PC-9 (cell line): ENCODE measurements at regions not wholly inside any gene's neighbourhood (a gene's known extent, or its start where the extent isn't known, plus 50 kb on each side); places are given as distances from the start of the nearest gene placed in this dataset.

ENCODE experiments used
- BruUV-seq: library from RNA; stranded (reverse); fragments of 400-500 nt; replicated peaks from 2 replicates; lab custom pipeline; 2021; lab: Mats Ljungman, UMichigan
- CTCF ChIA-PET: fragments of 300-600 bp; sonication (Branson Sonifier 250); formaldehyde crosslinking; loops from one replicate; lab custom pipeline; 2022; ENCODE audit warnings: antibody characterized with exemption; lab: Charles Lee
- POLR2A ChIA-PET: fragments of 300-600 bp; sonication (Branson Sonifier 250); formaldehyde crosslinking; loops from one replicate; lab custom pipeline; 2022; ENCODE audit warnings: antibody characterized with exemption; ENCODE audit not compliant: unreplicated experiment; lab: Charles Lee
- DNase-seq, 2 experiments: peaks; one replicate each; pipeline versions ENCODE4 v3.0.0 to v3.0.0-alpha.2; 2015 to 2022; ENCODE audit warnings: mixed read lengths in 1 of 2
- H2AFZ ChIP-seq: fragments of 200-600 bp; sonication (generic); 2 replicates; pipeline ENCODE4 v1.8.1; 2017; ENCODE audit warnings: antibody characterized with exemption
- H3F3A ChIP-seq: fragments of 200-600 bp; sonication (generic); 2 replicates; pipeline ENCODE4 v1.8.1; 2017; ENCODE audit warnings: antibody characterized with exemption, mild to moderate bottlenecking, low read depth; ENCODE audit not compliant: insufficient read depth
- H3K27ac ChIP-seq: fragments of 200-600 bp; sonication (generic); 2 replicates; pipeline ENCODE4 v1.6.1; 2016; ENCODE audit warnings: mixed run types
- H3K27me3 ChIP-seq: fragments of 200-600 bp; sonication (generic); 2 replicates; pipeline ENCODE4 v1.6.1; 2016; ENCODE audit warnings: low read depth, mixed run types; ENCODE audit not compliant: insufficient read depth
- H3K36me3 ChIP-seq: fragments of 200-600 bp; sonication (generic); 2 replicates; pipeline ENCODE4 v1.6.1; 2016; ENCODE audit warnings: low read depth, mixed run types
- H3K4me1 ChIP-seq: fragments of 200-600 bp; sonication (generic); replicated peaks from 2 replicates; pipeline ENCODE4 v1.6.1; 2016; ENCODE audit warnings: mixed run types; ENCODE audit not compliant: insufficient read depth
- H3K4me2 ChIP-seq: fragments of 200-600 bp; sonication (generic); 2 replicates; pipeline ENCODE4 v1.6.1; 2017; ENCODE audit warnings: mixed run types
- H3K4me3 ChIP-seq: fragments of 200-600 bp; sonication (generic); 2 replicates; pipeline ENCODE4 v1.6.1; 2016; ENCODE audit warnings: mixed run types
- H3K79me2 ChIP-seq: fragments of 200-600 bp; sonication (generic); 2 replicates; pipeline ENCODE4 v1.6.1; 2017; ENCODE audit warnings: low read depth, mixed run types
- H3K9me2 ChIP-seq: fragments of 200-600 bp; sonication (generic); 2 replicates; pipeline ENCODE4 v1.8.1; 2017; ENCODE audit warnings: mild to moderate bottlenecking; ENCODE audit not compliant: insufficient read depth
- H3K9me3 ChIP-seq: fragments of 200-600 bp; sonication (generic); 2 replicates; pipeline ENCODE4 v1.8.1; 2016; ENCODE audit warnings: low read depth; ENCODE audit not compliant: insufficient read depth
- H4K20me1 ChIP-seq: fragments of 200-600 bp; sonication (generic); 2 replicates; pipeline ENCODE4 v1.8.1; 2017; ENCODE audit not compliant: insufficient read depth
- EZH2 ChIP-seq: fragments of 200-600 bp; sonication (generic); IDR thresholded peaks from 2 replicates; pipeline ENCODE4 v1.8.0; 2017; ENCODE audit warnings: antibody characterized with exemption, low read depth
- intact Hi-C: fragments of 100-400 bp; cut with micrococcal nuclease; formaldehyde crosslinking; loops from one replicate; pipeline ENCODE4 v1.10.0; 2022; ENCODE audit not compliant: unreplicated experiment
- TF ChIP-seq, protein P1 (sequence below): fragments of 200-600 bp; sonication (generic); conservative IDR thresholded peaks from 2 replicates; pipeline ENCODE4 v1.6.1; 2017; ENCODE audit warnings: mixed run types, antibody characterized with exemption, mild to moderate bottlenecking, moderate library complexity

- no peak overlapping the region for H3K27ac ChIP-seq
- ChIA-PET POLR2A (no interaction called here), CTCF (no interaction called here)
- H3K36me3 ChIP-seq, result no peaks in the 10 kb centered on the region
- no TSS peak for BruUV-seq
- H3F3A ChIP-seq, result no peaks in the 10 kb centered on the region
- H3K9me3 ChIP-seq, result 0 out of 2 replicates have a peak, but pooled peaks cover 6% of the 10 kb centered on the region
- intact Hi-C loops, result no loop called here
- no peaks in the 10 kb centered on the region for H3K9me2 ChIP-seq
- no peak overlapping the region for H3K4me2 ChIP-seq
- no peaks in the 10 kb centered on the region for H4K20me1 ChIP-seq
- no peak overlapping the region for H3K4me3 ChIP-seq
- TF ChIP-seq, protein P1, sequence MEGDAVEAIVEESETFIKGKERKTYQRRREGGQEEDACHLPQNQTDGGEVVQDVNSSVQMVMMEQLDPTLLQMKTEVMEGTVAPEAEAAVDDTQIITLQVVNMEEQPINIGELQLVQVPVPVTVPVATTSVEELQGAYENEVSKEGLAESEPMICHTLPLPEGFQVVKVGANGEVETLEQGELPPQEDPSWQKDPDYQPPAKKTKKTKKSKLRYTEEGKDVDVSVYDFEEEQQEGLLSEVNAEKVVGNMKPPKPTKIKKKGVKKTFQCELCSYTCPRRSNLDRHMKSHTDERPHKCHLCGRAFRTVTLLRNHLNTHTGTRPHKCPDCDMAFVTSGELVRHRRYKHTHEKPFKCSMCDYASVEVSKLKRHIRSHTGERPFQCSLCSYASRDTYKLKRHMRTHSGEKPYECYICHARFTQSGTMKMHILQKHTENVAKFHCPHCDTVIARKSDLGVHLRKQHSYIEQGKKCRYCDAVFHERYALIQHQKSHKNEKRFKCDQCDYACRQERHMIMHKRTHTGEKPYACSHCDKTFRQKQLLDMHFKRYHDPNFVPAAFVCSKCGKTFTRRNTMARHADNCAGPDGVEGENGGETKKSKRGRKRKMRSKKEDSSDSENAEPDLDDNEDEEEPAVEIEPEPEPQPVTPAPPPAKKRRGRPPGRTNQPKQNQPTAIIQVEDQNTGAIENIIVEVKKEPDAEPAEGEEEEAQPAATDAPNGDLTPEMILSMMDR, result no peak
- TF ChIP-seq EZH2, result no peak
- H3K27me3 ChIP-seq, result no peaks in the 10 kb centered on the region
- no peaks in the 10 kb centered on the region for H3K79me2 ChIP-seq
- DNase-seq, result no peak
- no peak overlapping the region for H2AFZ ChIP-seq
- no peaks in the 10 kb centered on the region for H3K4me1 ChIP-seq
These were observed 89.7 kb upstream of the CLDN10 start for GRCh38 chr13:95462801-95463200.

DNA sequence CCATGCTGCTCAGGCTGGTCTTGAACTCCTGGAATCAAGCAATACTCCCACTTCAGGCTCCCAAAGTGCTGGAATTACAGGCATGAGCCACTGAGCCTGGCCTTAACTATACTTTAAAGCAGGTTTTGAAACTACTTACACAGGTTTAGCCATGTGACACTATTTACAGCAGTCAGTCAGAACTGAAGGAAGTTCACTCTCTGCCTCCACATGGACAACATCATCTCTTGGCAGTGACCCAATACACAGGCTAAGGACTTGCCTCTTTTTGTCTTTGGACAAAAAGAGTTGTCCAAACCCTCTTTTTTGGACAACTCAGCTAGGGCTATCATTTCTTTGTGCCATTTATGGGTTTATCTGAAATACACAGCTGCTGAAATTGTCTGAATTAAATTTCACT, 89.0 kb upstream of the CLDN10 start:
- H3K4me1 ChIP-seq, result no peaks in the 10 kb centered on the region
- H3K36me3 ChIP-seq, result no peaks in the 10 kb centered on the region
- H2AFZ ChIP-seq, result no peak overlapping the region
- H3K9me2 ChIP-seq, result no peaks in the 10 kb centered on the region
- TF ChIP-seq EZH2, result no peak
- TF ChIP-seq, protein P1, result no peak
- POLR2A ChIA-PET, result no interaction called here
- 0 out of 2 replicates have a peak, but pooled peaks cover 6% of the 10 kb centered on the region for H3K9me3 ChIP-seq
- no peaks in the 10 kb centered on the region for H3F3A ChIP-seq
- H3K79me2 ChIP-seq, result no peaks in the 10 kb centered on the region
- no TSS peak for BruUV-seq
- no peak for DNase-seq
- H3K27ac ChIP-seq, result no peak overlapping the region
- H4K20me1 ChIP-seq, result no peaks in the 10 kb centered on the region
- intact Hi-C loops, result no loop called here
- CTCF ChIA-PET, result no interaction called here
- H3K27me3 ChIP-seq, result no peaks in the 10 kb centered on the region
- H3K4me2 ChIP-seq, result no peak overlapping the region
- no peak overlapping the region for H3K4me3 ChIP-seq

- no peaks in the 10 kb centered on the region for H3K4me1 ChIP-seq
- H3K79me2 ChIP-seq, result no peaks in the 10 kb centered on the region
- H2AFZ ChIP-seq, result 0 out of 2 replicates have a peak overlapping the region, but pooled peaks have one; percentile 29
- H3K9me3 ChIP-seq, result no peaks in the 10 kb centered on the region
- intact Hi-C loops, result no loop called here
- no peak overlapping the region for H3K27ac ChIP-seq
- no peaks in the 10 kb centered on the region for H3F3A ChIP-seq
- H3K36me3 ChIP-seq, result no peaks in the 10 kb centered on the region
- TF ChIP-seq, protein P1, result no peak
- BruUV-seq, result no TSS peak
- H3K9me2 ChIP-seq, result no peaks in the 10 kb centered on the region
- ChIA-PET CTCF (no interaction called here), POLR2A (no interaction called here)
- H4K20me1 ChIP-seq, result no peaks in the 10 kb centered on the region
- H3K4me3 ChIP-seq, result no peak overlapping the region
- DNase-seq, result no peak
- 0 out of 2 replicates have a peak, but pooled peaks cover 4% of the 10 kb centered on the region for H3K27me3 ChIP-seq
- no peak overlapping the region for H3K4me2 ChIP-seq
These were observed 81.8 kb upstream of the CLDN10 start for GRCh38 chr13:95470574-95471366.
